Activated T-helper 1 cell treated with anti-CD3 and anti-CD28 coated beads, Interleukin-2, amount 50 U/mL, for 16 hours (primary cell): ENCODE measurements at regions not wholly inside any gene's neighbourhood (a gene's known extent, or its start where the extent isn't known, plus 50 kb on each side); places are given as distances from the start of the nearest gene placed in this dataset.
A peak's percentile ranks its signal among the peaks of the same experiment; 100 is the strongest.
"Not testable (repeated sequence)": the region's sequence is repeated elsewhere in the genome, so short reads cannot be mapped to it uniquely, and the experiment has no call there.

Experiments
- DNase-seq, 2 donors: peaks; one replicate each; pipeline ENCODE4 v3.0.0-alpha.2; 2020; ENCODE audit warnings: low read depth in 1 of 2, low spot score in 1 of 2

- no peak for DNase-seq
These were observed 52.2 kb upstream of the ABCA1 start for GRCh38 chr9:104980039-104980654.

GRCh38 chr9:104981543-104982129, 53.7 kb upstream of the ABCA1 start:
- no peak for DNase-seq

- no peak for DNase-seq
These were observed 54.6 kb upstream of the ABCA1 start for GRCh38 chr9:104982543-104982942.

DNA sequence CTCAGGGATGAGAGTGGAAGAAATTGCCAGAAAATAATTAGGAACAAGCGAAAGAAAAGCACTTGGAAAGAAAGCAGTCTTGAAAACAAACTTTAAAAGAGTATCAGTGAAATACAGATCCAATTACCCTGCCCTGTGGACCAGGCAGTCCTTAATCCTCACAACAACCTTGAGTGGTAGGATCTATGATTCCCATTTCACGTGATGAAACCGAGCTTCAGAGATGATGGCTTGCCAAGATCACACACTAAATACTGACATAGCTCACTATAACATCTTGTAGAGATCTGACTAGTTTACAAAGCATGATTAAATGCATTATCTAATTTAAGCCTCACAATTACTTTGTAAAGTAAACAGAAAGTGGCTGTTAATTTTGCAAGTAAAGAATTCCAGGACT, 55.5 kb upstream of the ABCA1 start:
- DNase-seq: no peak

DNA sequence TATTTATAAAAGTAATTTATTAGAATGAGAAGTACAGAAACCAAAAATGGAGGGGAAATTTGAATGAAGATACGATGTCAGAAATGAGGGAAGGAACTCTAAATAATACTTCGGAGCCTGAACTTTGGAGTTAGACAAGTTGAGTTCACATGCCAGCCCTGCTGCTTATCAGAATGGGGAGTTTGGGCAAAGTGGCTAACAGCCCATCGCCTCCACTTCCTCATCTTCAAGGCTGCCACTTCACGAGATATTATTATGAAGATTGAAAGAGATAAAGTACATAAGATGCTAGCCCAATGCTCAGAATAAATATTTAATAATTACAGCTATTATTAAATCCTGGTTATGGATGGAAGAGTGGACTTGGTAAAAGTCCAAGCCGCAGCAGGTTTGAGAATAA, 56.2 kb upstream of the ABCA1 start:
- no peak for DNase-seq

DNA sequence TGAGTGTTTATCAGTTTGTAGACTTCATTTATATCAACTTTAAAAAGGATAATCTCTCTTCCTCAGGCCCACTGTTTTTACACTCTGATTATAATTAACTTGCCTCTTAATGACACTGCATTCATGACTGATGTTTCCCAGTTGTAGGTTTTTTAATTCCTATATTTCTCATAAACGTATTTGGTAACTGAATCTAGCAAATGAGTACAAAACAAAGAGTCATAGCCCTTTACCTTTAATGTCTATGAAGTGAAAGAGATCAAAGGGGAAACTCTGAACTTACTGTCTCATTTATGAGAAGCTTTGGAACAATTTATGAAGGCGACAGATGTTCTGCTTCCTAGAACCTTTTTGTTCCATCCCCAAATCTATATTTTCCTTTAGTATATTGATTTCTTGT, 56.6 kb upstream of the ABCA1 start:
- no peak for DNase-seq

DNA sequence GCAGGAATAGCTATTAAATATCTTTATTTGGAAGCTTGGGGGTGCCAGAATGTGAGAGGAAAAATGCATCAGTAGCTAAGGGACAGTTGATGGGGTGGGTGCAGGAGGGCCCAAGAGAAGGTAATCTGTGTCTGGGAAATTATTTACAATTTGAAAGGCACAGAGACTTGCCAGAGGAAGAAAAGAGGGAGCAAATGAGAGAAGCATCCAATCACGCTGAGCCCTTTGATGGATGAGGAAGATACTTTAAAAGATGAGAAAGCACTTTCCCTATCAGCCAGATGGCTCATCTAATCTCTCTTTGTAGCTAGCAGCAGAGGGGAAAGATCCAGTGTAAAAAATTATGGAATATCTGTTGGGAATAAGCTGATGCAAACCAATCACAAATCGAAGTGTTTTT, 57.0 kb upstream of the ABCA1 start:
- no peak for DNase-seq

DNA sequence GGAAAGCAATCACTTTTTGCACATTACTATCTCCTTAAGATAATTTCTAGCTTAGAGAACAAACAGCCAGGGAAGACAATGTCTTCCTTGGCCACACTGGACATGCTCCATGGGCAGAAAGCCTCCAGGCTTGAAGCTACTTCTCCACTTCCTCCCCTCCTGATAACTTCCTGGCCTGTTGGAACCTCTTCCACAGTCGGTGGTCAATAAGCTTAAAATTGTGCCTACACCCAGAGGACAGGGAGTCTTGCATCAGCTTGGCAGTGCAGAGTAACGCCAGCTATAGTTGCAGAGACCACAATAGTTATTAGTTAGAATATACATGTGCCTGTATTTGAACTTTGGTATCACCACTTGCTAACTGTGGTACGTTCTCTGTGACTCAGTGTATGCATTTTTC, 58.1 kb upstream of the ABCA1 start:
- no peak for DNase-seq

DNA sequence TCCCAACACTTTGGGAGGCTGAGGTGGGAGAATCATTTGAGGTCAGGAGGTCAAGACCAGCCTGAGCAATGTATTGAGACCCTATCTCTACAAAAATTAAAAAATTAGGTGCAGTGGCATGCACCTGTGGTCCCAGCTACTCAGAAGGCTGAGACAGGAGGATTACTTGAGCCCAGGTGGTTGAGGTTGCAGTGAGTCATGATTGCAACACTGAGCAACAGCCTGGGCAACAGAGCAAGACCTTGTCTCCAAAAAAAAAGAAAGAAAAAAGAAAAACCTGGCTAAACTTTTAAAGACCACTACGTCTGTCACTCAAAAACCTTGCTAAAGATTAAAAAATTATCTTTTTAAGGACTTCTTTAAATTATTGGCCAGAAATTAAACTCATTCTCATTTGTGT, 59.8 kb upstream of the ABCA1 start:
- no peak for DNase-seq

GRCh38 chr9:104988539-104988938, 60.6 kb upstream of the ABCA1 start:
- DNase-seq: no peak

- DNase-seq: peak; percentile 56 to 64
These were observed 63.4 kb upstream of the ABCA1 start for GRCh38 chr9:104991144-104991953.

DNA sequence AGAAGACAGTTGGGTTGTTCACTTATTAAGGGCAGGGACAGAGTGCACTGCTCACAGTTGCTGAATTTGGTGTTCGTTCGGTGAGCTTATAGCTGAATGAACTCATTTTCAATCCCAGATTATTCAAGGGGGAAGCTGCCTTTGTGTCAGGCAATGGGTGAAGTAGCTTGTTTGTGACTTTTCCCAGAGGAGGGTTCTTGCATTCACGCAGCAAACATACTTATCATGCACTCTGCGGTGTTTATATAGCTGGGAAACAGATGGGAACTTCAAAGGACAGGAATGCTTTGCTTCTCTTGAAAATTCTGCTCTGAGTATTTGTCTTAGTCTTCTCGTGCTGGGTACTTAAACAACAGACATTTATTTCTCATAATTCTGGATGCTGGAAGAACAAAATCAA, 64.7 kb upstream of the ABCA1 start:
- no peak for DNase-seq

DNA sequence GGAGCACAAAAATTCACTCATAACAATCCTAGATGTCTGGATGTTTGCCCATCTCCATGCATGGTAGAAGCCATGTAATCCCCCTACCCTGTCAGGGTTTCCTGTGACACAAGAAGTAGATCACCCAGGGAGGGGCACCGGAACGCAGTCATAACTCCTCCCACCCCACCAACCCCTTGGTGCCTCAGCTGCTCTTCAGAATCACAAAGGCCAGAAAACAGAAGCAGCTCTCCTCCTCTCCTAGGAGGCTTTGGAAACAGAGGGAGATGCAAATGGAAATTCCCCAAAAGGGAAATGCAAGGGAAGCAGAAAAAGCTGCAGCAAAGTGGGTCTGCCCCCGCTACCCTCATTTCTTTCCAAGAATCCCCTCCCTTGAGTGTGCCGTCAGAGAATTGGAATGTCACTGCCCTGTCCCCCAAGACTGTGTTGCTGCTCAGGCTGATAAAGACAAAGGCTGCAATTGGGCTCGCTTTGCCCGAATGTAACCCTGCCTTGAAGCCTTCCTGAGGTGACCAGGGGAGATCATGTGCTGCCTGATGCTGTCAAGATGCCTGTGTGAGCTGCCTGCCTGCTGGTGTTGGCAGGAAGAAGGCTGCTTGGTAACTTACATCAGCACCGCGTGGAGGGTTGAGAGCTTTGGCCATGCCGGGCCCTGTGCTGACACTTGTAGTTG, 65.5 kb upstream of the ABCA1 start:
- DNase-seq: no peak

DNA sequence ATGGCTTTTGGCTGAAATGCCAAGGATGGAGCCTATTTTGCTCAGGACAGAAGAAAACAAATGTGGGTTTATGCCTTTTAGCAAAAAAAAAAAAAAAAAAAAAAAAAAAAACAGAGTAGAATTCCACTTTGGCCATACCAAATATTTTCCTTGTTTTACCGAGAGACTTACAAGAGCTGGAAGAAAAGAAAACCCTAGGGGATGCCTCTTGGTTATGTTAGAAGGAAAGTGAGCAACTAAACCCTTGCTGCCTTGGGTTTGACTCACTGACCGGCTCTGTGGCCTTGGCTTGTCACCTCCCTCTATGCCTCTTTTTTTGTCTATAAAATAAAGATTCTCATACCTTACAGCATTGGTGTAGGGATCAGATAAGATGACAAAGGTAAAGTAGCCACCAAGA, 69.6 kb upstream of the ABCA1 start:
- no peak for DNase-seq

DNA sequence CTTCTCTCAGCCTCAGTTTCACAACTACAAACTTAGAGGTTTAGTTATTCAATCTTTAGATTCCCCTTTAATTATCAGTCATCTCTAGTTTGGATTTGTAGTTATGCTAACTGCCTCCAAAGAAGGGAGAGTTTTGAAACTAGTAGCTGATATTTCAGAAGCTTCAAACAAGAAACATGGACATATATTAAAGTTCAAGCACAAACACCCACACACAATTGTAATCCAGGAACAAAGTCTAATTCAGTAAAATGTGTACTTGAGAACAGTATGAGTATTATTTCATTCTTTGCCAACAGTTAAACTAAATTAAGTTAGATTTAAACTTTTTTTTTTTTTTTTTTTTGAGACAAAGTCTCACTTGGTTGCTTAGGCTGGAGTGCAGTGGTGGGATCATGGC, 71.2 kb upstream of the ABCA1 start:
- no peak for DNase-seq

GRCh38 chr9:105000529-105000928, 72.6 kb upstream of the ABCA1 start:
- DNase-seq: not testable (repeated sequence)

- DNase-seq: no peak
These were observed 76.6 kb upstream of the ABCA1 start for GRCh38 chr9:105004466-105005090.

DNA sequence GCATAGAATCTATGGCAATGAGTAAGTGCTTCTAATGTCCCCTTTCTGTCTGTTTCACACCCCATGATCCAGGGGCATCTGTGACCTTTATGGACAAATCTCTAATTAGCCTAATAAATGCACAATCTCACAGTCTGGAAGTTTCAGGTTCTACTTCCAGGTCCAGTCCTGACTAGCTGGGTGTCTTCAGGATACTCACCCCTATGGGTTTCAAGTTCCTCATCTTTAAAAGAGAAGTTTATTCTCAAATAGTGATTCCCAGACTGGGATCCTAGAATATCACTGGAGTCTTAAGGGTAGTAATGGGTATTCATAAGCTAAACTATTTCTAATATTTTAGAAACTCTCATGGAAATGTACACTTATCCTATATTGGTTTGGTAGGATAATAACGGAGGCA, 77.2 kb upstream of the ABCA1 start:
- no peak for DNase-seq

DNA sequence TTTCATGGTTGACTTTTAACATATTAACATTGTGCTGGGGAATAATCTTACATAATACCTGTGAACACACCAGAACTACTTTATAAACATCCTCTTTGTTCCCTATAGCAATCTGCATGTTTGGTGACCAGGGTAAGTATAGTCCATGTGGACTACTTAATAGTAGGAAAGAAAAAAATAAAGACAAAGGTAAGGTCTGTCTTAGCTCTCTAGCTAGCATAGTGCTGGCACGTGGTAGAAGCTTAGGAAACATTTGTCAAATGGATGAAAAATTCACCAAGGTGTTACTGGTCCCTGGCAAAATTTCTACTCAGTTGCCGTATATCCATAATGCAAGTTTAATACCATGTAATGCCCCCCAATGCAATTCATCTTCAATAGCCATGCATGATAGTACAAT, 78.6 kb upstream of the ABCA1 start:
- no peak for DNase-seq

DNA sequence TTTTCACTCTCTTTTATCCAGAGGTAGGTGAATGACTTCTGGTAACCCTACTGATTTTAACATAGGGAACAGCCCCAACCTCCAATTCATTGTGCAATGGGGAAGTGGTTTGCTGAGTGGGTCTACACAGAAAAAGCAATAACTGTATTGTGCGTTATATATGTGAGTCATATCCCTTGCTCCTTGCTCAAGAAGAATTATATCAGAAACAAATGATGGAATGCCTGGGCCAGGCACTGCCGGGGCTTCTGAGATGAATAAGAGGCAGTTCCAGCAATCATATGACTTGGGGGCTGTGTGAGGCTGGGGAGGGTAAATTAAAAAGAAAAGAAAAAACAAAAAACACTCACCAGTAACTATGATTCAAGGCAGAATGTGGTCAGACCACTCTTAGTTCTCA, 79.2 kb upstream of the ABCA1 start:
- DNase-seq: no peak

DNA sequence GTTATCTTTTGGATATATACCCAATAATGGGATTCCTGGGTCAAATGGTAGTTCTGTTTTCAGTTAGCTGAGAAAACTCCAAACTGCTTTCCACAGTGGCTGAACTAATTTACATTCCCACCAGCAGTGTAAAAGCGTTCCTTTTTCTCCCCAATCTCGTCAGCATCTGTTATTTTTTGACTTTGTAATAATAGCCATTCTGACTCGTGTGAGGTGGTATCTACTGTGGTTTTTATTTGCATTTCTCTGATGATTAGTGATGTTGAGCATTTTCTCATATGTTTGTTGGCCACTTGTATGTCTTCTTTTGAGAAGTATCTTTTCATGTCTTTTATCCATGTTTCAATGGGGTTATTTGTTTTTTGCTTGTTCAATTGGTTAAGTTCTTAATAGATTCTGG, 82.1 kb upstream of the ABCA1 start:
- not testable (repeated sequence) for DNase-seq

GRCh38 chr9:105021917-105022316, 94.0 kb upstream of the ABCA1 start:
- DNase-seq: no peak
